ENCODE measurements at regions not wholly inside any gene's neighbourhood (a gene's known extent, or its start where the extent isn't known, plus 50 kb on each side); places are given as distances from the start of the nearest gene placed in this dataset.

GRCh38 chr4:167787231-167787630 lies 305.1 kb upstream of the ANXA10 start:
- TF ChIP-seq CTCF (IDR thresholded peaks at IDR 0.05 in 8 of 11, conservative IDR thresholded peaks at IDR 0.05 in 3 of 11) (no peak), POLR2AphosphoS5 (IDR thresholded peaks at IDR 0.05) (no peak), POLR2A (IDR thresholded peaks at IDR 0.05) (no peak)

Measured in spleen (tissue), 7 donors.